ENCODE measurements at regions not wholly inside any gene's neighbourhood (a gene's known extent, or its start where the extent isn't known, plus 50 kb on each side); places are given as distances from the start of the nearest gene placed in this dataset.

DNA sequence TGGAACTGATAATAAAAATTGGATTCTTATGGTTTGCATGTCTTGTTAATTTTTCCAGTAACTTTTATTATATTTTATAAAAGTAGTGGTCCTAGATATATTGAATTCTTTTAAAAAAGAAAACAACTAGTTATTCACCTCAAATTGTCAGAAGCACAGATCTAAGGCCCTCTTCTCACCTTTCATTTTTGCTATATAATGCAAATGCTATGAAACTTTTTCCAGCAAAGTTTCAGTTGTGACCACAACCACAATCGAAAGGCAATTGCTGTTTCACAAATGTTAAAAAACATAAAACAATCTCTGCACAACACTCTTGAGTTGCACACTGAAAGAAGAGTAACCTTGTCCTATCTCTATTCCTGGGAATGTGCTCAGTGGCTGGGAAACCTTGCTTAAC lies 479.8 kb upstream of the FLRT2 start:
- no peaks in the 10 kb centered on the region for H3K27me3 ChIP-seq (ENCODE audit: control insufficient read depth in 2 of 2, insufficient read depth in 2 of 2, low read length in 2 of 2)
- no peak overlapping the region for H3K27ac ChIP-seq (ENCODE audit: insufficient read depth, low read depth, low read length)
- ChIA-PET CTCF (no interaction called here), POLR2A (no interaction called here)
- H3K36me3 ChIP-seq (ENCODE audit: control insufficient read depth in 2 of 2, extremely low read depth in 1 of 2, insufficient read depth in 2 of 2, low read length in 2 of 2), result no peaks in the 10 kb centered on the region
- TF ChIP-seq CTCF (IDR thresholded peaks at IDR 0.05; ENCODE audit: extremely low read depth in 1 of 2, insufficient read depth in 1 of 2, low read depth in 1 of 2, low read length in 2 of 2), result no peak
- TF ChIP-seq MYC (IDR thresholded peaks at IDR 0.05; ENCODE audit: low read depth, low read length), result no peak
- no peak for TF ChIP-seq EZH2 (IDR thresholded peaks at IDR 0.05; ENCODE audit: borderline replicate concordance, low read depth, low read length, severe bottlenecking)
- TF ChIP-seq POLR2A (IDR thresholded peaks at IDR 0.05; ENCODE audit: low read depth, low read length), result no peak
- TF ChIP-seq MAX (IDR thresholded peaks at IDR 0.05; ENCODE audit: insufficient read depth, insufficient read length), result no peak
- TF ChIP-seq POLR2AphosphoS5 (IDR thresholded peaks at IDR 0.05; ENCODE audit: insufficient read depth, low read depth, low read length), result no peak
- no peak for TF ChIP-seq FOS (IDR thresholded peaks at IDR 0.05; ENCODE audit: borderline replicate concordance, insufficient read depth, low read length)
- no peak for TF ChIP-seq JUN (IDR thresholded peaks at IDR 0.05; ENCODE audit: borderline replicate concordance, insufficient read depth, insufficient read length, low read depth)
- TF ChIP-seq GATA2 (IDR thresholded peaks at IDR 0.05; ENCODE audit: insufficient read depth, insufficient read length, low read depth, low read length), result no peak
- H3K9ac ChIP-seq (replicated peaks; ENCODE audit: extremely low read depth, insufficient read depth, low read length), result no peak overlapping the region
- H3K79me2 ChIP-seq (ENCODE audit: control insufficient read depth, insufficient read depth, low read length), result no peaks in the 10 kb centered on the region
- FAIRE-seq (no peak), DNase-seq (ENCODE audit: low read depth, low spot score) (no peak)
- H3K4me1 ChIP-seq (ENCODE audit: control insufficient read depth, extremely low read depth, insufficient read depth, low read length), result no peaks in the 10 kb centered on the region
- dilution Hi-C loops (cut with MboI; ENCODE audit: extremely low pct_ligation_motif_present, low sequenced_read_pairs), result no loop called here
- no peak overlapping the region for H3K4me2 ChIP-seq (ENCODE audit: insufficient read depth, low read length)
- H3K9me3 ChIP-seq (replicated peaks; ENCODE audit: control insufficient read depth, insufficient read depth, low read length), result no peaks in the 10 kb centered on the region
- H4K20me1 ChIP-seq (replicated peaks; ENCODE audit: control insufficient read depth, extremely low read depth, insufficient read depth, low read length), result no peaks in the 10 kb centered on the region
- BruUV-seq (replicated peaks), result no TSS peak
- no peak overlapping the region for H2AFZ ChIP-seq (ENCODE audit: low read depth, low read length)
- no peak overlapping the region for H3K4me3 ChIP-seq (replicated peaks in 1 of 3; ENCODE audit: insufficient read depth in 1 of 3, low read depth in 1 of 3, low read length in 3 of 3)
- intact Hi-C loops (cut with micrococcal nuclease), result no loop called here
- no peaks in the 10 kb centered on the region for H3K9me1 ChIP-seq (replicated peaks; ENCODE audit: control insufficient read depth, extremely low read depth, insufficient read depth, low read length)
